ENCODE measurements at regions not wholly inside any gene's neighbourhood (a gene's known extent, or its start where the extent isn't known, plus 50 kb on each side); places are given as distances from the start of the nearest gene placed in this dataset.

DNA sequence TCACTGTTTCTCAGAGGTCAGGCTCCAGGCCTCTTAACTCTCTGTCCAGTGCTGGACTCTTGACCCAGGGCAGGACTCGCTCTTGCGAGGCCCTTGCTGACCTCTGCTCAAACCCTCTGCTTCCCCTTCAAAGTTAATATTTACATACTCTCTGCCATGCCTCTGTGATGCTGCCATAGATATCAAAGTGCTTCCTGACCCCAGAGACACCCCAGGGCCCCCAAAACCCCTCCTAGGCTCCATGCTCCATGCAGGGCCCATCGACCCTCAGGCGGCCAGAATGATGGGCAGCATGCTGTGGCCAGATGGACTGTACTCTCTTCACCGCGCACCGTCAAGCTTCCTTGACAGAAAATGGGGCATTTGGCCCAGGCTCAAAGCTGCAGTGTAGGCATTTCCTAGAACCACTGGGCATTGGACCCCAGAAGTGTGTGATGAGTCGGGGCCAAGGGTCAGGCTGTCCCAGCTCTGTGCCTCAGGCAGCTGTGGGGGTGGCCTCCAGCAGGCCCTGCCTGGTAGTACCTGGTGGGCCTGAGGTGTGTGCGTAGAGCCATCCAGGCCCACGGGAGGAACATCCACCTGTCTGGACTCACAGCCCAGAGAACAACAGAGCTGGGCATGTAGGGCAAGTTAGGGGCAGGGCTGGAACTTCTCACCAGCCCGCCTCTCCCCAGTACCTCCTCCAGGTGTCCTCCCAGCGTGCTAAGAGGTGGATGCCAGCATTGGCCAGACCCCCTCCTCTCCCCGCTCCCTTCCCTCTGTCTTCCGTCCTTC is 142.8 kb downstream of the VEGFA start:
- intact Hi-C loops (cut with micrococcal nuclease): no loop called here
- Mint-ChIP-seq H3K27ac (no peak overlapping the region), H3K4me1 (ENCODE audit: low read depth) (no peaks in the 10 kb centered on the region)

GRCh38 chr6:43912116-43912577 is 142.1 kb downstream of the VEGFA start:
- no peak overlapping the region for H3K27ac Mint-ChIP-seq
- H3K36me3 Mint-ChIP-seq (ENCODE audit: low read depth): no peaks in the 10 kb centered on the region
- intact Hi-C loops (cut with micrococcal nuclease): no loop called here
- no peaks in the 10 kb centered on the region for H3K4me1 Mint-ChIP-seq (ENCODE audit: low read depth)
- no peak for DNase-seq (ENCODE audit: low spot score)
- H3K27me3 Mint-ChIP-seq (ENCODE audit: insufficient read depth): no peaks in the 10 kb centered on the region
- no peaks in the 10 kb centered on the region for H3K9me3 Mint-ChIP-seq
- H3K4me3 Mint-ChIP-seq: no peak overlapping the region

More for the DNA sequence above, 142.8 kb downstream of the VEGFA start:
- H3K4me3 Mint-ChIP-seq: no peak overlapping the region
- no peaks in the 10 kb centered on the region for H3K9me3 Mint-ChIP-seq
- no peak for DNase-seq (ENCODE audit: low spot score)
- H3K36me3 Mint-ChIP-seq (ENCODE audit: low read depth): no peaks in the 10 kb centered on the region
- no peaks in the 10 kb centered on the region for H3K27me3 Mint-ChIP-seq (ENCODE audit: insufficient read depth)

- intact Hi-C loops (cut with micrococcal nuclease): no loop called here
- Mint-ChIP-seq H3K4me1 (ENCODE audit: low read depth) (no peaks in the 10 kb centered on the region), H3K27me3 (ENCODE audit: insufficient read depth) (peaks cover 2% of the 10 kb centered on the region), H3K9me3 (no peaks in the 10 kb centered on the region), H3K36me3 (ENCODE audit: low read depth) (no peaks in the 10 kb centered on the region), H3K27ac (no peak overlapping the region), H3K4me3 (no peak overlapping the region)
- DNase-seq (ENCODE audit: low spot score): no peak
These were observed 141.5 kb downstream of the VEGFA start for GRCh38 chr6:43911354-43912115.

GRCh38 chr6:43910638-43911353 is 140.8 kb downstream of the VEGFA start:
- no peak for DNase-seq (ENCODE audit: low spot score)
- intact Hi-C loops (cut with micrococcal nuclease): no loop called here
- no peak overlapping the region for H3K27ac Mint-ChIP-seq

GRCh38 chr6:43910149-43910637 is 140.2 kb downstream of the VEGFA start:
- H3K27ac Mint-ChIP-seq: no peak overlapping the region
- H3K36me3 Mint-ChIP-seq (ENCODE audit: low read depth): no peaks in the 10 kb centered on the region
- intact Hi-C loops (cut with micrococcal nuclease): no loop called here
- DNase-seq (ENCODE audit: low spot score): no peak
- H3K4me3 Mint-ChIP-seq: no peak overlapping the region
- no peaks in the 10 kb centered on the region for H3K4me1 Mint-ChIP-seq (ENCODE audit: low read depth)
- no peaks in the 10 kb centered on the region for H3K9me3 Mint-ChIP-seq
- peaks cover 2% of the 10 kb centered on the region for H3K27me3 Mint-ChIP-seq (ENCODE audit: insufficient read depth)

More at GRCh38 chr6:43910638-43911353, 140.8 kb downstream of the VEGFA start:
- peaks cover 2% of the 10 kb centered on the region for H3K27me3 Mint-ChIP-seq (ENCODE audit: insufficient read depth)
- no peaks in the 10 kb centered on the region for H3K36me3 Mint-ChIP-seq (ENCODE audit: low read depth)
- no peaks in the 10 kb centered on the region for H3K9me3 Mint-ChIP-seq
- no peaks in the 10 kb centered on the region for H3K4me1 Mint-ChIP-seq (ENCODE audit: low read depth)
- no peak overlapping the region for H3K4me3 Mint-ChIP-seq

GRCh38 chr6:43909474-43910148 is 139.6 kb downstream of the VEGFA start:
- Mint-ChIP-seq H3K27ac (no peak overlapping the region), H3K27me3 (ENCODE audit: insufficient read depth) (peaks cover 6% of the 10 kb centered on the region), H3K4me1 (ENCODE audit: low read depth) (no peaks in the 10 kb centered on the region), H3K4me3 (no peak overlapping the region), H3K9me3 (no peaks in the 10 kb centered on the region), H3K36me3 (ENCODE audit: low read depth) (no peaks in the 10 kb centered on the region)
- DNase-seq (ENCODE audit: low spot score): no peak
- intact Hi-C loops (cut with micrococcal nuclease): no loop called here

- Mint-ChIP-seq H3K27ac (no peak overlapping the region), H3K4me3 (no peak overlapping the region), H3K9me3 (no peaks in the 10 kb centered on the region), H3K36me3 (ENCODE audit: low read depth) (no peaks in the 10 kb centered on the region), H3K4me1 (ENCODE audit: low read depth) (no peaks in the 10 kb centered on the region), H3K27me3 (ENCODE audit: insufficient read depth) (peaks cover 13% of the 10 kb centered on the region)
- intact Hi-C loops (cut with micrococcal nuclease): no loop called here
- no peak for DNase-seq (ENCODE audit: low spot score)
These were observed 137.9 kb downstream of the VEGFA start for GRCh38 chr6:43907789-43908472.

GRCh38 chr6:43907312-43907711 is 137.3 kb downstream of the VEGFA start:
- no peaks in the 10 kb centered on the region for H3K4me1 Mint-ChIP-seq (ENCODE audit: low read depth)
- intact Hi-C loops (cut with micrococcal nuclease): no loop called here
- H3K27ac Mint-ChIP-seq: no peak overlapping the region
- H3K36me3 Mint-ChIP-seq (ENCODE audit: low read depth): no peaks in the 10 kb centered on the region
- H3K27me3 Mint-ChIP-seq (ENCODE audit: insufficient read depth): peaks cover 14% of the 10 kb centered on the region
- no peak overlapping the region for H3K4me3 Mint-ChIP-seq
- DNase-seq (ENCODE audit: low spot score): no peak
- H3K9me3 Mint-ChIP-seq: no peaks in the 10 kb centered on the region

- H3K36me3 Mint-ChIP-seq (ENCODE audit: low read depth): no peaks in the 10 kb centered on the region
These were observed 134.5 kb downstream of the VEGFA start for GRCh38 chr6:43904311-43905123.

GRCh38 chr6:43903739-43904290 is 133.8 kb downstream of the VEGFA start:
- Mint-ChIP-seq H3K4me3 (no peak overlapping the region), H3K9me3 (no peaks in the 10 kb centered on the region), H3K27me3 (ENCODE audit: insufficient read depth) (peaks cover 19% of the 10 kb centered on the region), H3K27ac (no peak overlapping the region), H3K36me3 (ENCODE audit: low read depth) (no peaks in the 10 kb centered on the region), H3K4me1 (ENCODE audit: low read depth) (no peaks in the 10 kb centered on the region)
- DNase-seq (ENCODE audit: low spot score): no peak
- intact Hi-C loops (cut with micrococcal nuclease): no loop called here

More at GRCh38 chr6:43904311-43905123, 134.5 kb downstream of the VEGFA start:
- H3K4me3 Mint-ChIP-seq: no peak overlapping the region
- intact Hi-C loops (cut with micrococcal nuclease): no loop called here
- H3K27me3 Mint-ChIP-seq (ENCODE audit: insufficient read depth): peaks cover 19% of the 10 kb centered on the region
- H3K4me1 Mint-ChIP-seq (ENCODE audit: low read depth): no peaks in the 10 kb centered on the region
- no peaks in the 10 kb centered on the region for H3K9me3 Mint-ChIP-seq
- no peak for DNase-seq (ENCODE audit: low spot score)
- no peak overlapping the region for H3K27ac Mint-ChIP-seq

DNA sequence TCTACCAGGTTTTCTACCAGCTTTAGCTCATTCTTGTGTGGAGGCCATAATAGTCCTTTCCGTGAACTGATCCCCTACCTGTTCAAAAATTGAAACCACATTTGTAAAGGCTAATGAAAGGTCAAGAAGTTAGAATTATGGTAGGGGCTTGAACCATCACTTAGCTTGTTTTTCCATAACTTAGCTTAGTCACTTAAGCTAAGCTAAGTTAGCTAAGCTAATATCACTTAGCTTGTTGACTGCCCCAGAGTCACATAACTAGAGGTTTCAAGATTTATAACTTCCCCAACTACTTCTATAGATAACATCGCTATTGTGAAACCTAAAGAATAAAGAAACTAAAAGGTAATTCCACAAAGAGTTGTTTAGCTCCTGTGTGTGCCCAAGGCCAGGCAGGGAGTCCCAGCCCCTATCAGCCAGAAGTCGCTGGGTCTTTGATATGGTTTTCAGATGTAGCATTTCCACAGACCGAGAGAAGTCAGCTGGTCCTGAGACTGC is 131.8 kb downstream of the VEGFA start:
- intact Hi-C loops (cut with micrococcal nuclease): no loop called here
- no peak for DNase-seq (ENCODE audit: low spot score)
- Mint-ChIP-seq H3K27me3 (ENCODE audit: insufficient read depth) (peaks cover 19% of the 10 kb centered on the region), H3K4me1 (ENCODE audit: low read depth) (no peaks in the 10 kb centered on the region), H3K27ac (no peak overlapping the region), H3K36me3 (ENCODE audit: low read depth) (no peaks in the 10 kb centered on the region), H3K9me3 (no peaks in the 10 kb centered on the region), H3K4me3 (no peak overlapping the region)

All from activated T-helper 1 cell treated with anti-CD3 and anti-CD28 coated beads, Interleukin-12 subunit alpha, Interleukin-12 subunit beta, Interleukin-2, Interleukin-4 antibody, amounts not matched to agents 30 ng/mL and 10 ng/mL and 1 ng/mL, durations not matched to agents 14 hours and 24 hours and 36 hours (primary cell).